ENCODE measurements at regions not wholly inside any gene's neighbourhood (a gene's known extent, or its start where the extent isn't known, plus 50 kb on each side); places are given as distances from the start of the nearest gene placed in this dataset.

- TF ChIP-seq CTCF (IDR thresholded peaks at IDR 0.05) (no peak), EZH2 (IDR thresholded peaks at IDR 0.05; ENCODE audit: borderline replicate concordance, insufficient read depth, low read depth, low read length, poor library complexity, severe bottlenecking) (no peak)
Measured at GRCh38 chr5:124394700-124395245, 351.7 kb downstream of the ZNF608 start.
